Ishikawa (cell line): ENCODE measurements at regions not wholly inside any gene's neighbourhood (a gene's known extent, or its start where the extent isn't known, plus 50 kb on each side); places are given as distances from the start of the nearest gene placed in this dataset.

Experiments
- CEBPB ChIP-seq: IDR thresholded peaks from 2 replicates; pipeline ENCODE4 v1.6.1; 2012
- CREB1 ChIP-seq: IDR thresholded peaks from 2 replicates; pipeline ENCODE4 v1.6.1; 2012; ENCODE audit warnings: low read depth
- EGR1 ChIP-seq: IDR thresholded peaks from 2 replicates; pipeline ENCODE4 v1.6.1; 2012
- EP300 ChIP-seq: IDR thresholded peaks from 2 replicates; pipeline ENCODE4 v1.6.1; 2012; ENCODE audit warnings: borderline replicate concordance
- FOXM1 ChIP-seq: IDR thresholded peaks from 2 replicates; pipeline ENCODE4 v1.6.1; 2012; ENCODE audit warnings: low read depth, borderline replicate concordance
- NFIC ChIP-seq: IDR thresholded peaks from 2 replicates; pipeline ENCODE4 v1.6.1; 2012
- RAD21 ChIP-seq: IDR thresholded peaks from 2 replicates; pipeline ENCODE4 v1.6.1; 2012; ENCODE audit warnings: low read depth
- TAF1 ChIP-seq: IDR thresholded peaks from 2 replicates; pipeline ENCODE4 v1.6.1; 2012; ENCODE audit warnings: low read depth, mild to moderate bottlenecking
- TCF12 ChIP-seq: IDR thresholded peaks from 2 replicates; pipeline ENCODE4 v1.6.1; 2012; ENCODE audit warnings: low read depth
- TEAD4 ChIP-seq: IDR thresholded peaks from 2 replicates; pipeline ENCODE4 v1.6.1; 2012
- YY1 ChIP-seq: IDR thresholded peaks from 2 replicates; pipeline ENCODE4 v1.6.1; 2012; ENCODE audit warnings: low read depth
- ZBTB7A ChIP-seq: IDR thresholded peaks from 2 replicates; pipeline ENCODE4 v1.6.1; 2012; ENCODE audit warnings: low read depth
- TF ChIP-seq, protein P1 (sequence below): IDR thresholded peaks from 2 replicates; pipeline ENCODE4 v1.6.1; 2012
- TF ChIP-seq, protein P2 (sequence below): IDR thresholded peaks from 2 replicates; pipeline ENCODE4 v1.6.1; 2012
- TF ChIP-seq, protein P3 (sequence below): IDR thresholded peaks from 2 replicates; pipeline ENCODE4 v1.6.1; 2012; ENCODE audit warnings: low read depth, mild to moderate bottlenecking

DNA sequence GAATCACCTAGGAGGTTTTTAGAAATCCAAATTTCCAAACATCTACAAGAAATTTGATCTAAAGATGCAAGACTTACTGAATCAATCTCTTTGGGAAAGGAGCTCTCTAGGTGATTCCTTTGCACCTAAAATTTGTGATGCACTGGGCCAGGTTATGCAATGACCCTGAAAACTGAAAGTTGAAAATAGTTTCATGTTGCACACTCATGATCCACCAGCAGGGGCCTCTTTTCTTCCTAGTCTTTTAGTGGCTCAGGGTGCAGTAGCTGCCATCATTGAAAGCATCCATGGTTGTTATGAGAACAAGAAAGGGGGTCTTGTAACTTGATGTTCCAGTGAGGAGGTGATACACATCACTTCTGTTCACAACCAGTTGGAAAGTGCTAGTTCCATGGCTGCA lies 486.8 kb downstream of the PSAT1 start:
- no peak for TF ChIP-seq TCF12
- no peak for TF ChIP-seq RAD21
- TF ChIP-seq TAF1 = no peak
- no peak for TF ChIP-seq EGR1
- TF ChIP-seq, protein P1, sequence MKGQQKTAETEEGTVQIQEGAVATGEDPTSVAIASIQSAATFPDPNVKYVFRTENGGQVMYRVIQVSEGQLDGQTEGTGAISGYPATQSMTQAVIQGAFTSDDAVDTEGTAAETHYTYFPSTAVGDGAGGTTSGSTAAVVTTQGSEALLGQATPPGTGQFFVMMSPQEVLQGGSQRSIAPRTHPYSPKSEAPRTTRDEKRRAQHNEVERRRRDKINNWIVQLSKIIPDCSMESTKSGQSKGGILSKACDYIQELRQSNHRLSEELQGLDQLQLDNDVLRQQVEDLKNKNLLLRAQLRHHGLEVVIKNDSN = no peak
- no peak for TF ChIP-seq CREB1
- TF ChIP-seq NFIC = no peak
- no peak for TF ChIP-seq TEAD4
- no peak for TF ChIP-seq FOXM1
- TF ChIP-seq, protein P2, sequence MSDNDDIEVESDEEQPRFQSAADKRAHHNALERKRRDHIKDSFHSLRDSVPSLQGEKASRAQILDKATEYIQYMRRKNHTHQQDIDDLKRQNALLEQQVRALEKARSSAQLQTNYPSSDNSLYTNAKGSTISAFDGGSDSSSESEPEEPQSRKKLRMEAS = no peak
- TF ChIP-seq, protein P3, sequence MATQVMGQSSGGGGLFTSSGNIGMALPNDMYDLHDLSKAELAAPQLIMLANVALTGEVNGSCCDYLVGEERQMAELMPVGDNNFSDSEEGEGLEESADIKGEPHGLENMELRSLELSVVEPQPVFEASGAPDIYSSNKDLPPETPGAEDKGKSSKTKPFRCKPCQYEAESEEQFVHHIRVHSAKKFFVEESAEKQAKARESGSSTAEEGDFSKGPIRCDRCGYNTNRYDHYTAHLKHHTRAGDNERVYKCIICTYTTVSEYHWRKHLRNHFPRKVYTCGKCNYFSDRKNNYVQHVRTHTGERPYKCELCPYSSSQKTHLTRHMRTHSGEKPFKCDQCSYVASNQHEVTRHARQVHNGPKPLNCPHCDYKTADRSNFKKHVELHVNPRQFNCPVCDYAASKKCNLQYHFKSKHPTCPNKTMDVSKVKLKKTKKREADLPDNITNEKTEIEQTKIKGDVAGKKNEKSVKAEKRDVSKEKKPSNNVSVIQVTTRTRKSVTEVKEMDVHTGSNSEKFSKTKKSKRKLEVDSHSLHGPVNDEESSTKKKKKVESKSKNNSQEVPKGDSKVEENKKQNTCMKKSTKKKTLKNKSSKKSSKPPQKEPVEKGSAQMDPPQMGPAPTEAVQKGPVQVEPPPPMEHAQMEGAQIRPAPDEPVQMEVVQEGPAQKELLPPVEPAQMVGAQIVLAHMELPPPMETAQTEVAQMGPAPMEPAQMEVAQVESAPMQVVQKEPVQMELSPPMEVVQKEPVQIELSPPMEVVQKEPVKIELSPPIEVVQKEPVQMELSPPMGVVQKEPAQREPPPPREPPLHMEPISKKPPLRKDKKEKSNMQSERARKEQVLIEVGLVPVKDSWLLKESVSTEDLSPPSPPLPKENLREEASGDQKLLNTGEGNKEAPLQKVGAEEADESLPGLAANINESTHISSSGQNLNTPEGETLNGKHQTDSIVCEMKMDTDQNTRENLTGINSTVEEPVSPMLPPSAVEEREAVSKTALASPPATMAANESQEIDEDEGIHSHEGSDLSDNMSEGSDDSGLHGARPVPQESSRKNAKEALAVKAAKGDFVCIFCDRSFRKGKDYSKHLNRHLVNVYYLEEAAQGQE = no peak
- no peak for TF ChIP-seq CEBPB
- TF ChIP-seq EP300 = no peak
- TF ChIP-seq ZBTB7A = no peak
- no peak for TF ChIP-seq YY1

DNA sequence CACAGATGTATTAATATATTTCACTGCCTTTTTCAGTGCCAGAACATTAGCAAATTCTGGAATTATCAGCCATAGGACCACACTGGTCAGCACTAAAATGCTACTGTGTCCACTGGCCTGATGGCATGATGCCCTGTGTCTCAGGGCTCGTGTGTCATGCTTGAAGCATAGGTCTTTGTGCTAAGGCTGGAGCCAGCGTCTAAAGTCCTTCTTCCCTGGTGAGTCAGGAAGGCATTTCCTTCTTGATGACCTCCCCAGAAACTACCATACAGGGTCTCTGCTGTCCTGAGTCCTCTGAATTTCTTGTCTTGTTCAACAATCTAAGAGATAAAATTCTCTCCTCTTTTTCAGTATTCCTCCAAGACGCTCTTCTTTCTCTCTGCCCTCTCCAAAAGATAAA lies 489.9 kb downstream of the PSAT1 start:
- TF ChIP-seq NFIC (no peak), CEBPB (no peak), FOXM1 (no peak), TCF12 (no peak), TEAD4 (no peak)

DNA sequence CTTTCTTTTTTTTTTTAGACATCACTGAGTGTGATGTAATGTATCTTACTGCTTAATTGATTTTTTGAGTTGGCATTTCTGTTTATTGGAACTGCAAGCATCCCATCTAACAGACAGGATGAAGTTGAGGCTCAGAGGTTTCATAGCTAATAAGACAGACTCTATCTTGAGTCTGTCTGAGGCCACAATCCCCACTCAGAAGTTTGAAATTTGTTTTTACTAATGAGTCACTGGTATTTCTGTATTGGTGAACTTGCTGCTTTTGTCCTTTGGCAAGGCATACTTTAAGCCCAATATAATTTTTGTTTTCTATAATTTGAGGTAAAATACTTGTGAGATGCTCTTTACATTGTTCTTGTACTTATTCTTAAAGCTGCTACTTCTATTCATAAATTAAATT lies 491.2 kb downstream of the PSAT1 start:
- TF ChIP-seq FOXM1 (no peak), TCF12 (no peak), CEBPB (no peak), RAD21 (no peak), ZBTB7A (no peak), CREB1 (no peak), YY1 (no peak), TEAD4 (no peak), EGR1 (no peak), TAF1 (no peak), EP300 (no peak), NFIC (no peak)
- TF ChIP-seq, protein P1 = no peak
- TF ChIP-seq, protein P3 = no peak
- TF ChIP-seq, protein P2 = no peak

DNA sequence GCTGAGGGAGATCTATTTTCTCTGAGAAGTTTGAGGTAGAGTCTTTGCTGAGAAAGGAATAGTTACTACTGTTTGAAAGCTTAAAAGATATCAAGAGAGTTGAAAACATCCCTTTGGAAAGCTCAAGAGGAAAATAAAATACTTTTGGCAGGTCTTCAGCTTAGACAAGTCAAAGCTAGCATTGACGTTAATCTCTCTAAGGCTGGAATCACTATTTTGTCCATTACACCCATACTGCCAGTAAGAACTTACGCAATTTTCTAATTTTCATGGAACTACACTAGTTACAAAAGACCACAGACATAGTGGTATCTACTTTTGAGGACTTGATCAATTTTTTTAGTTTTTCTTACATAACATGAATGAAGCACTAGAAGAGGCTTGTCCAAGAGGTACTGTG lies 494.9 kb downstream of the PSAT1 start:
- TF ChIP-seq RAD21 = no peak
- no peak for TF ChIP-seq TCF12
- no peak for TF ChIP-seq CREB1
- no peak for TF ChIP-seq CEBPB

DNA sequence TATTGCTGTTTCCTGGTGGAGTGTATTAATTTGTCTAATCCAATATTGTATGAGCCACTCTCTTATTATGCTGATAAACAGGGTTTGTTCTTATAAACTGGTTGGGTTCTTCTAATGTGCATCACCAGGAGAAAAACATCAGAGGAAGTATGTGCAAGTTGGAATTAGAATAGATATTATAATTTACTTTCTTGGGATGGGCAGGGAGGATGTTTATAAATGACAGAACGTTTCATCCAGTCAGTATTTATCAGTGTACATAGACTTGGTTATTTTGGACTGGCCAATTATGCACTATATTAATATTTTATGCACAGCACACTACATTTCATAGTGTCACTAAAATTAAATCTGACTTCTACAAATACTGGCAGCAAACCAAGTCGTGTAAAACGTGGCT lies 495.8 kb downstream of the PSAT1 start:
- TF ChIP-seq YY1 = no peak
- TF ChIP-seq, protein P1 = no peak
- no peak for TF ChIP-seq NFIC
- TF ChIP-seq TEAD4 = no peak
- no peak for TF ChIP-seq TAF1
- no peak for TF ChIP-seq CREB1
- TF ChIP-seq EGR1 = no peak
- TF ChIP-seq CEBPB = no peak
- no peak for TF ChIP-seq ZBTB7A
- no peak for TF ChIP-seq TCF12
- TF ChIP-seq, protein P3 = no peak
